ENCODE measurements at regions not wholly inside any gene's neighbourhood (a gene's known extent, or its start where the extent isn't known, plus 50 kb on each side); places are given as distances from the start of the nearest gene placed in this dataset.

DNA sequence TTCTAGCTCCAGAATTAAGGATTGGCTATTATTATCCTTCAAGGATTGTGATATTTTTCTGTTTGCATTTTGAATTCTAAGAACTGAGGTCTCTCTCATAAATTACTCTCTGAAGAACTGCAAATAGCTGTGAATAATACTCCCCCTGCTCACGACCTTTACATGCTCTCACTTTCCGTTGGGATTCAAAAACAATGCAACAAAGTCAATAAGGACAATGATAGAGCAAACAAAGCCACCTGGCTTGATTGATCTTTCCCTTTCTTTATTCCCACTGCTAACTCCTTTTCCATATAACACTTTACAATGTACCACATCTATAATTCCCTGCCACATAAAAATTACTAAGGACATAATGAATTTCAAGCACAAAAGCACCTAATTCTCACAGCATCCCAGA is 523.0 kb upstream of the CA10 start:
- DNase-seq (ENCODE audit: low read depth): no peak
- TF ChIP-seq MYC (IDR thresholded peaks at IDR 0.05; ENCODE audit: low read depth, low read length) (no peak), POLR2A (IDR thresholded peaks at IDR 0.05; ENCODE audit: extremely low read depth, insufficient read length) (no peak)
- TF ChIP-seq, protein P1, sequence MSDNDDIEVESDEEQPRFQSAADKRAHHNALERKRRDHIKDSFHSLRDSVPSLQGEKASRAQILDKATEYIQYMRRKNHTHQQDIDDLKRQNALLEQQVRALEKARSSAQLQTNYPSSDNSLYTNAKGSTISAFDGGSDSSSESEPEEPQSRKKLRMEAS (IDR thresholded peaks at IDR 0.05; ENCODE audit: low read depth, low read length): no peak
- TF ChIP-seq, protein P2, sequence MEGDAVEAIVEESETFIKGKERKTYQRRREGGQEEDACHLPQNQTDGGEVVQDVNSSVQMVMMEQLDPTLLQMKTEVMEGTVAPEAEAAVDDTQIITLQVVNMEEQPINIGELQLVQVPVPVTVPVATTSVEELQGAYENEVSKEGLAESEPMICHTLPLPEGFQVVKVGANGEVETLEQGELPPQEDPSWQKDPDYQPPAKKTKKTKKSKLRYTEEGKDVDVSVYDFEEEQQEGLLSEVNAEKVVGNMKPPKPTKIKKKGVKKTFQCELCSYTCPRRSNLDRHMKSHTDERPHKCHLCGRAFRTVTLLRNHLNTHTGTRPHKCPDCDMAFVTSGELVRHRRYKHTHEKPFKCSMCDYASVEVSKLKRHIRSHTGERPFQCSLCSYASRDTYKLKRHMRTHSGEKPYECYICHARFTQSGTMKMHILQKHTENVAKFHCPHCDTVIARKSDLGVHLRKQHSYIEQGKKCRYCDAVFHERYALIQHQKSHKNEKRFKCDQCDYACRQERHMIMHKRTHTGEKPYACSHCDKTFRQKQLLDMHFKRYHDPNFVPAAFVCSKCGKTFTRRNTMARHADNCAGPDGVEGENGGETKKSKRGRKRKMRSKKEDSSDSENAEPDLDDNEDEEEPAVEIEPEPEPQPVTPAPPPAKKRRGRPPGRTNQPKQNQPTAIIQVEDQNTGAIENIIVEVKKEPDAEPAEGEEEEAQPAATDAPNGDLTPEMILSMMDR (IDR thresholded peaks at IDR 0.05; ENCODE audit: low read depth, low read length): no peak
- no peak overlapping the region for H3K4me3 ChIP-seq (ENCODE audit: low read depth, low read length)

DNA sequence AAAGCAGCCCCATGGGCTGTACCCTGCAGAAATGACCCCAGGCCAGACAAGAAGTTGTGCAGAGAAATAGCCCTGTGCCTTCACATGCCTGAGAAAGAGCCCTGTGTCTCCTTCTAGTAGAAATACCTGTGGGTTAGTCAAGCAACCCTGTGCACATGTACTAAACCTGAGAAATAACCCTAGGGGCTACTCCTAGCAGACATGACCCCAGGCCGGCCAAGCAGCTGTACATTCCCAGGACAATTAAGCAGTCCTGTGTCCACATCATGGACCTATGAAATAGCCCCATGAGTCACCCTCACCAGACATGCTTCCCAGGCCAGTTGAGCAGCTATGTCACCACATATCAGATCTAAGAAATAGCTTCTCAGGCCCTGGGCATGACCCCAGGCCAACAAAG is 519.7 kb upstream of the CA10 start:
- H3K4me3 ChIP-seq (ENCODE audit: low read depth, low read length): no peak overlapping the region
- TF ChIP-seq, protein P2 (IDR thresholded peaks at IDR 0.05; ENCODE audit: low read depth, low read length): no peak
- no peak for TF ChIP-seq POLR2A (IDR thresholded peaks at IDR 0.05; ENCODE audit: extremely low read depth, insufficient read length)
- TF ChIP-seq, protein P1 (IDR thresholded peaks at IDR 0.05; ENCODE audit: low read depth, low read length): no peak
- TF ChIP-seq MYC (IDR thresholded peaks at IDR 0.05; ENCODE audit: low read depth, low read length): no peak
- DNase-seq (ENCODE audit: low read depth): no peak

DNA sequence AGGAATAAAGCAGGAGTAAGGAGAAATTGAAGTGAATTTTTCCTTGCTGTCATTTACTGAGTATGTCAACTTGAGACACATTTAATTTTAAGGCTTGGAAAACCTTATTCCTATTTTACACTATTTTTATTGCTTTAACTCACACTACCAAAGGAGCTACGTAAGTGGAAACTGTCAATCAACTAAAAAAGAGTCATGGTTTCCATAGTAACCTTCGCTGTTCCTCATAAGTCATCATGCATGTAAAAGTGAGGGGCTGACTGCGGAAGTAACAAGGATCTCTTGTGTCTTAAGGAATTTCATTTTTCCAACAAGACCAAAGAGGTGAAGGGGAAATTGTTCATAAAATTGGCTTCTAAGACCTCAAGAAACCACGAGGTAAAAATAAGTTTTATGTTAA is 516.2 kb upstream of the CA10 start:
- no peak for DNase-seq (ENCODE audit: low read depth)
- TF ChIP-seq POLR2A (IDR thresholded peaks at IDR 0.05; ENCODE audit: extremely low read depth, insufficient read length) (no peak), MYC (IDR thresholded peaks at IDR 0.05; ENCODE audit: low read depth, low read length) (no peak)
- TF ChIP-seq, protein P1 (IDR thresholded peaks at IDR 0.05; ENCODE audit: low read depth, low read length): no peak
- TF ChIP-seq, protein P2 (IDR thresholded peaks at IDR 0.05; ENCODE audit: low read depth, low read length): no peak

DNA sequence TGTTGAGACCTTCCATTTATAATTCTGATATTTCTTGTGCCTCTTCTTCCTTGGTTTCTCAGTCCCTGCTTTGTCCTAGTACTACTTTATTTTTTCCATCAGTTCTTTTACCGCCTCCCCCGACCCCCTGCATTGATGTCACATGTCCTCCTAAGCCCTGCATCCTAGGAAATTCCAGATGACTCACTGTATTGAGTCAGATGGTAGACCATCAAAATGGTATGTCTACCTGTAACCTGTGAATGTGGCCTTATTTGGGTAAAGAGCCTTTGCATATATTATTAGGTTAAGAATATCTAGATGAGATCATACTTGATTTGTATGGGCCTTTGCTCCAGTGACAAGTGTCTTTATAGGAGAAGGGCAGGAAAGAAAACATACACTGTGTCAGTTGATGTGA is 515.3 kb upstream of the CA10 start:
- TF ChIP-seq, protein P1 (IDR thresholded peaks at IDR 0.05; ENCODE audit: low read depth, low read length): no peak
- TF ChIP-seq MYC (IDR thresholded peaks at IDR 0.05; ENCODE audit: low read depth, low read length) (no peak), POLR2A (IDR thresholded peaks at IDR 0.05; ENCODE audit: extremely low read depth, insufficient read length) (no peak)
- TF ChIP-seq, protein P2 (IDR thresholded peaks at IDR 0.05; ENCODE audit: low read depth, low read length): no peak
- H3K4me3 ChIP-seq (ENCODE audit: low read depth, low read length): no peak overlapping the region
- no peak for DNase-seq (ENCODE audit: low read depth)

More for the DNA sequence above, 516.2 kb upstream of the CA10 start:
- no peak overlapping the region for H3K4me3 ChIP-seq (ENCODE audit: low read depth, low read length)

DNA sequence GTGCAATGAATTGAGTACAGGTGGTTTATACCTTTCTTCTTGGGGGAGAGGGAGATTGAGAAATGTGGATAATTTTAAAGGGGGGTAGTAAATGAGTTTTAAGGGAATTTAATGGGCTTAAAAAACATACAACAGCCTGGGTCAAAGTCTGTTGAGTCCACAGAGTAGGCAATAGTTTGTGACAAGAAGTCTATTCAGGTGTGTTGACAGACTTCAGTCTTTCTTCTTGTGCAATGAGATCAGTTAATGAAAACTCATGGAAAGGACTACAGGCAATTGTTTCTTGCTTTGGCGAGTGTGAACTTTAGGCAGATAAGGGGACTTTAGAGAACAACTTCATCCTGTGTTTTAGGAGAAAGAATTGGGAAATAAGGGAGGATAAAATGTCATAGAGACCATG is 507.8 kb upstream of the CA10 start:
- TF ChIP-seq POLR2A (IDR thresholded peaks at IDR 0.05; ENCODE audit: extremely low read depth, insufficient read length): no peak
- TF ChIP-seq, protein P2 (IDR thresholded peaks at IDR 0.05; ENCODE audit: low read depth, low read length): no peak
- no peak for TF ChIP-seq MYC (IDR thresholded peaks at IDR 0.05; ENCODE audit: low read depth, low read length)
- TF ChIP-seq, protein P1 (IDR thresholded peaks at IDR 0.05; ENCODE audit: low read depth, low read length): no peak
- no peak overlapping the region for H3K4me3 ChIP-seq (ENCODE audit: low read depth, low read length)
- no peak for DNase-seq (ENCODE audit: low read depth)

DNA sequence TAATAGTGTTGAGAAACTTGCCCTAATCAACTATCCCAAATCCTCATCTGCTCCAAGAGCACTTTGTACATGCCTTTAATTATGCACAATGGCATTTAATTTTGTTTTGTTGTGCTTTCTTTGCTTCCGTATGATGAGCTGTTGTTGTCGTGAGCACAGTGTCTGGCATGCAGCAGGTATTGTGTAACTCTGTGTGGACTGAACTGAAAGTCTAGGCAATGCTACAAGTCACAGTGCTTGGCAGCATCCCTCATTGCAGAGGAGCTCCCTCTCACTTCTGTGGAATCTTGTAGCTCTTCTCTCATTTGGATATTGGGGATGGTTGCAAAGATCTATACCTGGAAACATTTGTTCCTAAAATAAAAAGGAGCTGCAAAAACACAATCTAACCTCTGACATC is 502.2 kb upstream of the CA10 start:
- TF ChIP-seq, protein P2 (IDR thresholded peaks at IDR 0.05; ENCODE audit: low read depth, low read length): no peak
- TF ChIP-seq POLR2A (IDR thresholded peaks at IDR 0.05; ENCODE audit: extremely low read depth, insufficient read length) (no peak), MYC (IDR thresholded peaks at IDR 0.05; ENCODE audit: low read depth, low read length) (no peak)
- TF ChIP-seq, protein P1 (IDR thresholded peaks at IDR 0.05; ENCODE audit: low read depth, low read length): no peak
- no peak overlapping the region for H3K4me3 ChIP-seq (ENCODE audit: low read depth, low read length)
- no peak for DNase-seq (ENCODE audit: low read depth)
